ENCODE measurements at regions not wholly inside any gene's neighbourhood (a gene's known extent, or its start where the extent isn't known, plus 50 kb on each side); places are given as distances from the start of the nearest gene placed in this dataset.

- Histone ChIP-seq H3F3A (ENCODE audit: insufficient read depth, low read length) (no peaks in the 10 kb centered on the region), H3K4me3 (ENCODE audit: low read depth, low read length, poor library complexity, severe bottlenecking) (no peak overlapping the region), H3K36me3 (ENCODE audit: insufficient read depth, low read length) (no peaks in the 10 kb centered on the region), H3K9me2 (ENCODE audit: low read depth, low read length) (no peaks in the 10 kb centered on the region), H3K9me3 (ENCODE audit: low read length) (no peaks in the 10 kb centered on the region), H3K4me1 (ENCODE audit: insufficient read depth, low read length, severe bottlenecking) (no peaks in the 10 kb centered on the region), H3K9ac (ENCODE audit: low read length) (no peak overlapping the region), H4K20me1 (ENCODE audit: insufficient read depth, low read length) (no peaks in the 10 kb centered on the region), H3K27ac (ENCODE audit: low read depth, low read length, poor library complexity, severe bottlenecking) (no peak overlapping the region), H3K79me2 (ENCODE audit: insufficient read depth, low read length) (no peaks in the 10 kb centered on the region), H3K4me2 (ENCODE audit: low read length) (no peak overlapping the region), H3K27me3 (ENCODE audit: insufficient read depth, low read length) (no peaks in the 10 kb centered on the region), H2AFZ (ENCODE audit: low read length) (no peak overlapping the region)
- TF ChIP-seq EZH2 (IDR thresholded peaks at IDR 0.05; ENCODE audit: borderline replicate concordance, low read length) (no peak), CTCF (IDR thresholded peaks at IDR 0.05; ENCODE audit: low read length) (no peak; the same call in 1 of the 2 replicates)
Measured at GRCh38 chr10:63770523-63770922, 249.3 kb downstream of the REEP3 start.

- Histone ChIP-seq H3K4me3 (ENCODE audit: low read depth, low read length, poor library complexity, severe bottlenecking) (no peak overlapping the region), H3K4me2 (ENCODE audit: low read length) (no peak overlapping the region), H2AFZ (ENCODE audit: low read length) (no peak overlapping the region), H3K36me3 (ENCODE audit: insufficient read depth, low read length) (no peaks in the 10 kb centered on the region), H3K9ac (ENCODE audit: low read length) (no peak overlapping the region), H3K9me3 (ENCODE audit: low read length) (no peaks in the 10 kb centered on the region), H3K27me3 (ENCODE audit: insufficient read depth, low read length) (no peaks in the 10 kb centered on the region), H3F3A (ENCODE audit: insufficient read depth, low read length) (no peaks in the 10 kb centered on the region), H3K27ac (ENCODE audit: low read depth, low read length, poor library complexity, severe bottlenecking) (no peak overlapping the region), H3K79me2 (ENCODE audit: insufficient read depth, low read length) (no peaks in the 10 kb centered on the region), H3K4me1 (ENCODE audit: insufficient read depth, low read length, severe bottlenecking) (no peaks in the 10 kb centered on the region), H4K20me1 (ENCODE audit: insufficient read depth, low read length) (no peaks in the 10 kb centered on the region), H3K9me2 (ENCODE audit: low read depth, low read length) (no peaks in the 10 kb centered on the region)
- TF ChIP-seq CTCF (IDR thresholded peaks at IDR 0.05; ENCODE audit: low read length) (no peak), EZH2 (IDR thresholded peaks at IDR 0.05; ENCODE audit: borderline replicate concordance, low read length) (no peak)
Measured at GRCh38 chr10:63772491-63772890, 251.3 kb downstream of the REEP3 start.

GRCh38 chr10:63773106-63773505 lies 251.9 kb downstream of the REEP3 start:
- no peak overlapping the region for H2AFZ ChIP-seq (ENCODE audit: low read length)
- TF ChIP-seq CTCF (IDR thresholded peaks at IDR 0.05; ENCODE audit: low read length) = no peak
- no peak for TF ChIP-seq EZH2 (IDR thresholded peaks at IDR 0.05; ENCODE audit: borderline replicate concordance, low read length)
- H3K4me2 ChIP-seq (ENCODE audit: low read length) = no peak overlapping the region

More at GRCh38 chr10:63773106-63773505, 251.9 kb downstream of the REEP3 start:
- no peak overlapping the region for H3K9ac ChIP-seq (ENCODE audit: low read length)
- no peaks in the 10 kb centered on the region for H3K27me3 ChIP-seq (ENCODE audit: insufficient read depth, low read length)
- no peak overlapping the region for H3K27ac ChIP-seq (ENCODE audit: low read depth, low read length, poor library complexity, severe bottlenecking)
- H3K79me2 ChIP-seq (ENCODE audit: insufficient read depth, low read length) = no peaks in the 10 kb centered on the region
- no peaks in the 10 kb centered on the region for H3K36me3 ChIP-seq (ENCODE audit: insufficient read depth, low read length)
- no peaks in the 10 kb centered on the region for H3K4me1 ChIP-seq (ENCODE audit: insufficient read depth, low read length, severe bottlenecking)
- no peaks in the 10 kb centered on the region for H3F3A ChIP-seq (ENCODE audit: insufficient read depth, low read length)
- H4K20me1 ChIP-seq (ENCODE audit: insufficient read depth, low read length) = no peaks in the 10 kb centered on the region
- no peaks in the 10 kb centered on the region for H3K9me3 ChIP-seq (ENCODE audit: low read length)
- H3K4me3 ChIP-seq (ENCODE audit: low read depth, low read length, poor library complexity, severe bottlenecking) = no peak overlapping the region
- no peaks in the 10 kb centered on the region for H3K9me2 ChIP-seq (ENCODE audit: low read depth, low read length)
